A549 (cell line): ENCODE measurements at regions not wholly inside any gene's neighbourhood (a gene's known extent, or its start where the extent isn't known, plus 50 kb on each side); places are given as distances from the start of the nearest gene placed in this dataset.

Experiments used
- CHD2 ChIP-seq: fragments of 150-350 bp; IDR thresholded peaks from 2 replicates; pipeline ENCODE4 v1.6.1; 2014; ENCODE audit warnings: low read length; ENCODE audit not compliant: partially characterized antibody
- CHD4 ChIP-seq: fragments of 200-600 bp; sonication (generic); IDR thresholded peaks from 2 replicates; pipeline ENCODE4 v1.6.1; 2016; ENCODE audit warnings: antibody characterized with exemption, mild to moderate bottlenecking, borderline replicate concordance
- EHMT2 ChIP-seq: fragments of 200-600 bp; sonication (generic); IDR thresholded peaks from 2 replicates; pipeline ENCODE4 v1.6.1; 2016; ENCODE audit warnings: antibody characterized with exemption, low read depth, mild to moderate bottlenecking, moderate library complexity
- EP300 ChIP-seq, 2 experiments: fragments of >200 bp; sonication (Bioruptor Twin); formaldehyde crosslinking; IDR thresholded peaks; 2 replicates in 1 of 2; 3 replicates in 1 of 2; pipeline ENCODE4 v1.6.1; 2016 to 2017
- GATA3 ChIP-seq: IDR thresholded peaks from 2 replicates; pipeline ENCODE4 v1.6.1; 2012; ENCODE audit warnings: borderline replicate concordance
- HOXA7 ChIP-seq: fragments of 250-450 bp; sonication (Bioruptor Pico); IDR thresholded peaks from 2 replicates; pipeline ENCODE4 v1.5.0; 2020; ENCODE audit warnings: mild to moderate bottlenecking, moderate library complexity
- JUN ChIP-seq, 2 experiments: fragments of >200 bp; sonication (Bioruptor Twin); formaldehyde crosslinking; IDR thresholded peaks; 2 replicates in 1 of 2; 3 replicates in 1 of 2; pipeline ENCODE4 v1.6.1; 2016 to 2017
- MAX ChIP-seq: IDR thresholded peaks from 2 replicates; pipeline ENCODE4 v1.6.1; 2012
- NPAS2 ChIP-seq: fragments of 250-450 bp; sonication (Bioruptor Pico); IDR thresholded peaks from 2 replicates; pipeline ENCODE4 v1.8.0; 2022; ENCODE audit warnings: mild to moderate bottlenecking, moderate library complexity, borderline replicate concordance
- USF2 ChIP-seq: fragments of 450-650 bp; IDR thresholded peaks from 2 replicates; pipeline ENCODE4 v1.6.1; 2014; ENCODE audit warnings: antibody characterized with exemption
- TF ChIP-seq, protein P1 (sequence below): fragments of >200 bp; sonication (Bioruptor Twin); formaldehyde crosslinking; IDR thresholded peaks from 3 replicates; pipeline ENCODE4 v1.5.1; 2016

DNA sequence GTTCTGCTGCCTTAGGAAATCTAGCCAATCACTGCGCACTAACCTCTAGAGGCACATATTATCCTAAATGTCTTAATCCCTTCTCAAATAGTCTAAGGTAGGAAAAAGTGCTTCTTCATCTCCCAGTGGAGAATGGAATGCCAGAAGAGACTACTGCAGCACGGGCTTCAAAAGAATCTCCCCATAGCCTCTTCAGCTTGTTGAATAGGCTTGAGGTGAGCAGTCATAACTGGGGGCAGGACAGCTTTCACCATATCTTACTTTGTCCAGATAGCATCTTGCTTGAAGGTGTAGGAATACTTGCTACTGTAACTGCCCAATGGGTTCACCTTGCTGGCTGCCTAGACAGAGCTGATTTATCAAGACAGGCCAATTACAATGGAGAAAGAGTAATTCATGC lies 88.8 kb downstream of the MBL2 start:
- TF ChIP-seq MAX (no peak), CHD2 (no peak), CHD4 (no peak), USF2 (no peak), HOXA7 (CRISPR knock-in tag) (no peak), GATA3 (no peak), NPAS2 (CRISPR knock-in tag) (no peak), JUN (IDR thresholded peaks at IDR 0.05) (no peak), EP300 (IDR thresholded peaks at IDR 0.05) (no peak), EHMT2 (no peak)
- TF ChIP-seq, protein P1, sequence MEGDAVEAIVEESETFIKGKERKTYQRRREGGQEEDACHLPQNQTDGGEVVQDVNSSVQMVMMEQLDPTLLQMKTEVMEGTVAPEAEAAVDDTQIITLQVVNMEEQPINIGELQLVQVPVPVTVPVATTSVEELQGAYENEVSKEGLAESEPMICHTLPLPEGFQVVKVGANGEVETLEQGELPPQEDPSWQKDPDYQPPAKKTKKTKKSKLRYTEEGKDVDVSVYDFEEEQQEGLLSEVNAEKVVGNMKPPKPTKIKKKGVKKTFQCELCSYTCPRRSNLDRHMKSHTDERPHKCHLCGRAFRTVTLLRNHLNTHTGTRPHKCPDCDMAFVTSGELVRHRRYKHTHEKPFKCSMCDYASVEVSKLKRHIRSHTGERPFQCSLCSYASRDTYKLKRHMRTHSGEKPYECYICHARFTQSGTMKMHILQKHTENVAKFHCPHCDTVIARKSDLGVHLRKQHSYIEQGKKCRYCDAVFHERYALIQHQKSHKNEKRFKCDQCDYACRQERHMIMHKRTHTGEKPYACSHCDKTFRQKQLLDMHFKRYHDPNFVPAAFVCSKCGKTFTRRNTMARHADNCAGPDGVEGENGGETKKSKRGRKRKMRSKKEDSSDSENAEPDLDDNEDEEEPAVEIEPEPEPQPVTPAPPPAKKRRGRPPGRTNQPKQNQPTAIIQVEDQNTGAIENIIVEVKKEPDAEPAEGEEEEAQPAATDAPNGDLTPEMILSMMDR: no peak
